Natural killer cell treated with Interleukin-12 subunit alpha and Interleukin-12 subunit beta and Interleukin-15 and Interleukin-18, amount 100 ng/mL, for 72 hours (primary cell): ENCODE measurements at regions not wholly inside any gene's neighbourhood (a gene's known extent, or its start where the extent isn't known, plus 50 kb on each side); places are given as distances from the start of the nearest gene placed in this dataset.

ENCODE experiments used
- ATAC-seq, 2 donors: fragments of 150-1000 bp; cut with Tn5 transposase in 1 of 2; sonication (Bioruptor Pico), chemical (Tn5 transposase) in 1 of 2; 2 replicates each; pipeline ENCODE4 v1.10.0; 2021
- DNase-seq: peaks from one replicate; pipeline ENCODE4 v3.0.0; 2022; ENCODE audit warnings: low spot score
- H3K27ac Mint-ChIP-seq, 2 donors: 1 replicate in 1 of 2; 2 replicates in 1 of 2; pipeline ENCODE4 v1.8.0; 2022; ENCODE audit warnings: mixed read lengths in 2 of 2, mild to moderate bottlenecking in 1 of 2, moderate library complexity in 1 of 2
- H3K27me3 Mint-ChIP-seq, 2 donors: 1 replicate in 1 of 2; 2 replicates in 1 of 2; pipeline ENCODE4 v1.8.0; 2022; ENCODE audit warnings: mixed read lengths in 2 of 2
- H3K36me3 Mint-ChIP-seq: one replicate; pipeline ENCODE4 v1.8.0; 2022; ENCODE audit warnings: mixed read lengths
- H3K4me1 Mint-ChIP-seq, 2 donors: 1 replicate in 1 of 2; 2 replicates in 1 of 2; pipeline ENCODE4 v1.8.0; 2022; ENCODE audit warnings: low read depth in 2 of 2, mixed read lengths in 2 of 2, mild to moderate bottlenecking in 1 of 2
- H3K4me3 Mint-ChIP-seq: one replicate; pipeline ENCODE4 v1.8.0; 2022; ENCODE audit warnings: mixed read lengths
- H3K9me3 Mint-ChIP-seq: 2 replicates; pipeline ENCODE4 v1.8.0; 2022; ENCODE audit warnings: mixed read lengths

GRCh38 chr22:47458348-47458747 is 695.9 kb downstream of the TBC1D22A start:
- Mint-ChIP-seq H3K4me3 (no peak overlapping the region), H3K9me3 (no peaks in the 10 kb centered on the region), H3K4me1 (no peaks in the 10 kb centered on the region), H3K27ac (no peak overlapping the region), H3K27me3 (peaks cover 5 to 9% of the 10 kb centered on the region in 2 donors), H3K36me3 (peaks cover 7% of the 10 kb centered on the region)
- no peak for DNase-seq
- ATAC-seq = peak in 1 of 2 donors; percentile 4

- H3K27me3 Mint-ChIP-seq = peaks cover 9 to 16% of the 10 kb centered on the region in 2 donors
- H3K27ac Mint-ChIP-seq = no peak overlapping the region
- H3K9me3 Mint-ChIP-seq = no peaks in the 10 kb centered on the region
- DNase-seq (no peak), ATAC-seq (peak in 1 of 2 donors; percentile 12)
- no peaks in the 10 kb centered on the region for H3K4me1 Mint-ChIP-seq
- peaks cover 7% of the 10 kb centered on the region for H3K36me3 Mint-ChIP-seq
- H3K4me3 Mint-ChIP-seq = no peak overlapping the region
These were observed 695.3 kb downstream of the TBC1D22A start for GRCh38 chr22:47457509-47458300.

GRCh38 chr22:47457021-47457420 is 694.6 kb downstream of the TBC1D22A start:
- Mint-ChIP-seq H3K36me3 (peaks cover 7% of the 10 kb centered on the region), H3K27me3 (peaks cover 9 to 22% of the 10 kb centered on the region in 2 donors), H3K4me1 (no peaks in the 10 kb centered on the region), H3K9me3 (no peaks in the 10 kb centered on the region), H3K4me3 (no peak overlapping the region), H3K27ac (no peak overlapping the region)
- DNase-seq (no peak), ATAC-seq (peak in 1 of 2 donors; percentile 49)

DNA sequence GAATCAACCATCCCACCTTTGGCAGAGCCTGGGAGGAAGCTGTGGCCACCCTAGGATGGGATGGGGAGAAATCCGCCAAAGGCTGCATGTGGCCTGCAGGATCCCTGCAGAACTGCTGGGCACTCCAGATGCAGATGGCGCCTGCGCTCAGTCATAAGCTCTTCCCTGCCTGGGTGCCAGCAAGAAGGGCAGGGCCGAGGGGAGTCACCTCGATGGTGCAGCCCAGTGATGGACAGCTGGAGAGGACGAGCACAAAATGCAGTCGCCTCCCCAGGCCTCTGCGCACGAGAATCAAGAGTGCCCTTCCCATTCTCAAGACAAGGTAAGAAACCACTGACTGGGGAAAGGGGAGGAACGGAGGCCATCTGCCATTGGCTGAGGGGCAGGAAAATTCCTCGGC is 693.6 kb downstream of the TBC1D22A start:
- Mint-ChIP-seq H3K4me1 (no peaks in the 10 kb centered on the region), H3K9me3 (no peaks in the 10 kb centered on the region), H3K4me3 (no peak overlapping the region), H3K27ac (no peak overlapping the region), H3K27me3 (peaks cover 9 to 26% of the 10 kb centered on the region in 2 donors), H3K36me3 (peaks cover 7% of the 10 kb centered on the region)
- ATAC-seq (no peak), DNase-seq (no peak)

DNA sequence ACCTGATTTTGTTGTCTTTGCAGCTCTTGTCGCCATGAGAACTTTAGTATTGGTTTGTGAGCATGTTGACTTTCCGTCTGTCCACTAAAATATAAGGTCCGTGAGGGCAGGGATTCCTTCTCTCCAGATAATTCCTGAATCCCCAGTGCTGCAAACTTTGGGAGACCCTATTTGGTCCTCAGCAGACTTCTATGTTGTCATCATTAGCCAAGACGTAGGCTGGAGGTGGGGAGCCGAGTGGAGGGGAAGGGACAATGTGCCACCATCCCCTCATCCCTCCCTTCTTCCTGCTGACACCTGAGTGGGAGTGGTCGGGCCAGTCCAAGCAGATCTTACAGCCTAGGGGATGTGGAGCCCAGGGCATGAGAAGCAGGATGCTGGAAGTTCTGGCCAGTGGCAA is 690.6 kb downstream of the TBC1D22A start:
- H3K36me3 Mint-ChIP-seq = peaks cover 7% of the 10 kb centered on the region
- H3K9me3 Mint-ChIP-seq = no peaks in the 10 kb centered on the region
- no peaks in the 10 kb centered on the region for H3K4me1 Mint-ChIP-seq
- H3K27me3 Mint-ChIP-seq = peaks cover 9 to 26% of the 10 kb centered on the region in 2 donors
- ATAC-seq = no peak
- no peak for DNase-seq
- no peak overlapping the region for H3K27ac Mint-ChIP-seq
- H3K4me3 Mint-ChIP-seq = no peak overlapping the region

- Mint-ChIP-seq H3K4me3 (no peak overlapping the region), H3K27me3 (peaks cover 12 to 26% of the 10 kb centered on the region in 2 donors), H3K36me3 (peaks cover 7% of the 10 kb centered on the region), H3K4me1 (no peaks in the 10 kb centered on the region), H3K27ac (no peak overlapping the region), H3K9me3 (no peaks in the 10 kb centered on the region)
- ATAC-seq (peak in 1 of 2 donors; percentile 50), DNase-seq (no peak)
These were observed 689.7 kb downstream of the TBC1D22A start for GRCh38 chr22:47452184-47452583.

DNA sequence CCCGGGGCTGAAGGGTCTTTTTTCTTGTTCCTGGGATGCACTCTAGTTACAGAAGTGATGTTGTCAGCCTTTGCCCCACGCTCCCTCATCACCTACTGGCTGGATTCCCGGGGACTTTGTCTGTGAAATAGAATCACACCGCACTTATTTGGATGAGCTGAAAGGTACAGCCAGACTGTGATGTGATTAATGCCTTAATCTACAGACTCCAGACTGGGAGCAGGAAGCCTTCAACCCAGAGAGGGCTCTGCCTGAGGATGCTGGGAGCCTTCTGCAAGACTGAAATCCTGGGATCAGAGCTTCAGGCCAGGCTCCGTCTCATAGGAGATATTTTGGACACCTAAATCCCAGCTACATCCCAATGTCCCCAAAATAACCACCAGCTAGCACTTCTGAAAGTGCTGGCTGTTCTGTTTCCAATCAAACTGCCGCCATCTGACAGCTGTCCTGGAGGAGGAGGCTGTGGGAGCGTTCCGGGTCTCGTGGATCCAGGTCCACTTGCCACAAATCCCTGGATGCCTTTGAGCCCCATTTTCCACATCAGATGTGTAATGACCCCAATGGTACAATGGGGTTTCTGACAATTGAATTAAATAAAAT is 688.5 kb downstream of the TBC1D22A start:
- DNase-seq = no peak
- Mint-ChIP-seq H3K36me3 (peaks cover 7% of the 10 kb centered on the region), H3K27me3 (peaks cover 14 to 26% of the 10 kb centered on the region in 2 donors), H3K27ac (no peak overlapping the region), H3K9me3 (no peaks in the 10 kb centered on the region), H3K4me3 (no peak overlapping the region), H3K4me1 (no peaks in the 10 kb centered on the region)
- no peak for ATAC-seq

- H3K36me3 Mint-ChIP-seq = peaks cover 7% of the 10 kb centered on the region
- no peak for DNase-seq
- ATAC-seq = no peak
- H3K27ac Mint-ChIP-seq = no peak overlapping the region
- no peak overlapping the region for H3K4me3 Mint-ChIP-seq
- H3K4me1 Mint-ChIP-seq = no peaks in the 10 kb centered on the region
- peaks cover 16 to 34% of the 10 kb centered on the region in 2 donors for H3K27me3 Mint-ChIP-seq
- no peaks in the 10 kb centered on the region for H3K9me3 Mint-ChIP-seq
These were observed 687.2 kb downstream of the TBC1D22A start for GRCh38 chr22:47449508-47450270.

- Mint-ChIP-seq H3K27me3 (peaks cover 11 to 26% of the 10 kb centered on the region in 2 donors), H3K9me3 (no peaks in the 10 kb centered on the region), H3K4me1 (no peaks in the 10 kb centered on the region), H3K27ac (no peak overlapping the region), H3K36me3 (peaks cover under 1% of the 10 kb centered on the region), H3K4me3 (no peak overlapping the region)
- DNase-seq = no peak
- ATAC-seq = no peak
These were observed 686.1 kb downstream of the TBC1D22A start for GRCh38 chr22:47448231-47449223.

DNA sequence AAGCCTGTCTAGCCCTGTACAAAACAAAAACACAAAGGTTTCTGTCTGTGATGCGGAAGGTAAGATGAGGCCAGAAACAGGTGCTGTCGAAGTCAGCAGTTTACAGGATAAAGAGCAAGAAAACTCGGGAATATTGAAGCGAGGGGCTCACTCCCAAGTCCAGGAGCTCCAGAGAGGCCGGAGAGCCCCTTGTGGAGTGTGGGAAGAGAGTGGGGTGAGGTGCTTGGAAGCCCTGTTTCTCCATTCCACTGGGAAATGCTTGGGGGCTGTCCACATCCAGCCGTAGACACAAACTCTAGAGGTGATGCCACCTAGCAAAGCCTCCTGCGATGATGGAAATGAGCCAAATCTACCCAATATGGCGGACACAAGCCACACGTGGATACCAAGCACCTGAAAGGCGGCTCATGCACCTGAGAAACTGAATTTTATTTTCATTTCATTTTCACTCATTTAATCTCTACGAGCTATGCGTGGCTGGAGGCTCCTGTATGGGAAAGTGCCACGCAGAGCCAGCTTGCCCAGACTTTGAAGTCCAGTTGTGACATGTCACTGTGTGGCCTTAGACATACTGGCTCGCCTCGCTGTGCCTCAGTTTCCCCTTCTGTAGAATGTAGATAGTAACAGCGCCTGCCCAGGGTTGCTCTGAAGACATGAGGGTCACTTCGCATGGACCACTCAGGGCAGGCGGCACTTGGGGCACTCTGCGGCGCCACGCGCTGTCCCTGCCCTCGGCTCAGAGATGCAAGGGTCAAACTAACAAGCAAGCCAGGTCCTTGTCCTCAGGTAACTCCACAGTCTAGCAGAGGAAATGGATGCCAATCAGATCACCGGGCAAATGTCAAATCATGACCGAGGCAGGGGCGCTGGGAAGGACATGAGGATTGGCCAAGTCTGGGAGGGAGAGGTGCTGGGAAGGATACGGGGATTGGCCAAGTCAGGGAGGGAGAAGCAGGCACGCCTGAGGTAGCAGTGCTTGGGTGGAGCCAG is 684.7 kb downstream of the TBC1D22A start:
- Mint-ChIP-seq H3K36me3 (no peaks in the 10 kb centered on the region), H3K9me3 (no peaks in the 10 kb centered on the region), H3K4me1 (no peaks in the 10 kb centered on the region), H3K27ac (no peak overlapping the region), H3K4me3 (no peak overlapping the region), H3K27me3 (peaks cover 10 to 13% of the 10 kb centered on the region in 2 donors)
- DNase-seq (no peak), ATAC-seq (no peak)

GRCh38 chr22:47446331-47446730 is 683.9 kb downstream of the TBC1D22A start:
- Mint-ChIP-seq H3K9me3 (peaks cover 4% of the 10 kb centered on the region), H3K4me3 (no peak overlapping the region), H3K27me3 (peaks cover 8 to 10% of the 10 kb centered on the region in 2 donors), H3K4me1 (no peaks in the 10 kb centered on the region), H3K36me3 (no peaks in the 10 kb centered on the region), H3K27ac (no peak overlapping the region)
- no peak for DNase-seq
- ATAC-seq = no peak

DNA sequence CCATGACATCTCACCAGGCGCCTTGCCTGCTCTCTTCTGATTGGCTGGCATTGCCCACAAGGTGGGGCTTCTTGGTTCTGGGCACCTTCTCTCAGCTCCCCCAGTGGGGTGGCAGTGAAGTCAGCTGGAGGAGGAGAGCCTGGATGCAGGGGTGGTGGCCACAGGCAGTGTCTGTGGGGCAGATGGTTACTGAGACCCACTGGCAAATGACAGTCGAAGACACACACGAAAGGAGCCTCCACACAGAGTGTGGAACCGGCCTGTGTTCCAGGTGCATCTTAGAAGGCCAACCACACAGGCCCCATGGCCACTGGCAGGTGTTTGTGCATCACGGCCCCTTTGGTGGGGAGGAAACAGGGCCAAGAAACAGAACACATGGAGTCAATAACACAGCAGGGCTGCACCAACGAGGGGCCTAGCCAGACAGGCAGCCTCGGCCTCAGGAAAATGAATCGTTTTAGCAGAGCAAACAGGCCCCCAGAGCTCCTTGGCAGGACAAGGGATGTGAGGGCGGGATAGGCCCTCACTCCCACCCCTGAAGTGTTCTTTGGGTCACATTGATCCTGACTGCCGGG is 683.4 kb downstream of the TBC1D22A start:
- ATAC-seq (no peak), DNase-seq (no peak)
- H3K4me3 Mint-ChIP-seq = no peak overlapping the region
- no peak overlapping the region for H3K27ac Mint-ChIP-seq
- H3K9me3 Mint-ChIP-seq = peaks cover 4% of the 10 kb centered on the region
- H3K27me3 Mint-ChIP-seq = peaks cover 8 to 10% of the 10 kb centered on the region in 2 donors
- H3K4me1 Mint-ChIP-seq = no peaks in the 10 kb centered on the region
- no peaks in the 10 kb centered on the region for H3K36me3 Mint-ChIP-seq
